ENCODE measurements at regions not wholly inside any gene's neighbourhood (a gene's known extent, or its start where the extent isn't known, plus 50 kb on each side); places are given as distances from the start of the nearest gene placed in this dataset.

DNA sequence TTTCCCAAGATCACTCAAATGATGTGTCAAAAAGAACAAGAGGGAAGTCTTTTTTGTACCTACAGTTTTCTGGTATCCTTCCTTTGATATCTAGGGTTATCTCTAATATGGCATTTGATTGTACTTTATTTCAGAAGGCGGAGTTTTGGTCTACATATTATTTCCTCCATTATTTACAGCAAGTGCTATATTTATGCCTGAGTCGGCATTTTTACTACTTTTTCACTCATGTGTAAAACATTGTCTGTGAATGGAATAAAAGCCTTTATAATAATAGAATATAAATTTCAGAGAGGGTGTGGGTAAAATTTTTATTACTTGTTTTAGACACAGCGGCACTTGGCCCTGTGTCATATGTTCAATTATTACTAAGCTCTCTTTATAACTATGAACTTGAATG is 398.4 kb downstream of the BCKDHB start (continued):
- TF ChIP-seq, protein P1, sequence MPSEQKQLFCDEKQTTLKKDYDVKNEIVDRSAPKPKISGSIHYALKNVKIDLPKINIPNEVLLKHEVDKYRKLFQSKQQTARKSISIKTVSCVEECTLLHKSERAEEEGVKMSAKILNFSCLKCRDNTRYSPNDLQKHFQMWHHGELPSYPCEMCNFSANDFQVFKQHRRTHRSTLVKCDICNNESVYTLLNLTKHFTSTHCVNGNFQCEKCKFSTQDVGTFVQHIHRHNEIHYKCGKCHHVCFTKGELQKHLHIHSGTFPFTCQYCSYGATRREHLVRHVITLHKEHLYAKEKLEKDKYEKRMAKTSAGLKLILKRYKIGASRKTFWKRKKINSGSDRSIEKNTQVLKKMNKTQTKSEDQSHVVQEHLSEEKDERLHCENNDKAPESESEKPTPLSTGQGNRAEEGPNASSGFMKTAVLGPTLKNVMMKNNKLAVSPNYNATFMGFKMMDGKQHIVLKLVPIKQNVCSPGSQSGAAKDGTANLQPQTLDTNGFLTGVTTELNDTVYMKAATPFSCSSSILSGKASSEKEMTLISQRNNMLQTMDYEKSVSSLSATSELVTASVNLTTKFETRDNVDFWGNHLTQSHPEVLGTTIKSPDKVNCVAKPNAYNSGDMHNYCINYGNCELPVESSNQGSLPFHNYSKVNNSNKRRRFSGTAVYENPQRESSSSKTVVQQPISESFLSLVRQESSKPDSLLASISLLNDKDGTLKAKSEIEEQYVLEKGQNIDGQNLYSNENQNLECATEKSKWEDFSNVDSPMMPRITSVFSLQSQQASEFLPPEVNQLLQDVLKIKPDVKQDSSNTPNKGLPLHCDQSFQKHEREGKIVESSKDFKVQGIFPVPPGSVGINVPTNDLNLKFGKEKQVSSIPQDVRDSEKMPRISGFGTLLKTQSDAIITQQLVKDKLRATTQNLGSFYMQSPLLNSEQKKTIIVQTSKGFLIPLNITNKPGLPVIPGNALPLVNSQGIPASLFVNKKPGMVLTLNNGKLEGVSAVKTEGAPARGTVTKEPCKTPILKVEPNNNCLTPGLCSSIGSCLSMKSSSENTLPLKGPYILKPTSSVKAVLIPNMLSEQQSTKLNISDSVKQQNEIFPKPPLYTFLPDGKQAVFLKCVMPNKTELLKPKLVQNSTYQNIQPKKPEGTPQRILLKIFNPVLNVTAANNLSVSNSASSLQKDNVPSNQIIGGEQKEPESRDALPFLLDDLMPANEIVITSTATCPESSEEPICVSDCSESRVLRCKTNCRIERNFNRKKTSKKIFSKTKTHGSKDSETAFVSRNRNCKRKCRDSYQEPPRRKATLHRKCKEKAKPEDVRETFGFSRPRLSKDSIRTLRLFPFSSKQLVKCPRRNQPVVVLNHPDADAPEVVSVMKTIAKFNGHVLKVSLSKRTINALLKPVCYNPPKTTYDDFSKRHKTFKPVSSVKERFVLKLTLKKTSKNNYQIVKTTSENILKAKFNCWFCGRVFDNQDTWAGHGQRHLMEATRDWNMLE (tag by site-specific recombination; conservative IDR thresholded peaks at IDR 0.05; ENCODE audit: low read depth), result no peak
- TF ChIP-seq ZNF843 (tag by site-specific recombination; IDR thresholded peaks at IDR 0.05), result no peak
- no peak for TF ChIP-seq ZNF132 (tag by site-specific recombination; IDR thresholded peaks at IDR 0.05; ENCODE audit: borderline replicate concordance)
- TF ChIP-seq ZNF140 (tag by site-specific recombination; IDR thresholded peaks at IDR 0.05), result no peak

- TF ChIP-seq ZNF211 (tag by site-specific recombination; IDR thresholded peaks at IDR 0.05; ENCODE audit: low read depth) (no peak), ZBTB8A (tag by site-specific recombination; IDR thresholded peaks at IDR 0.05) (no peak), RBAK (tag by site-specific recombination; IDR thresholded peaks at IDR 0.05) (no peak), ZNF621 (tag by site-specific recombination; IDR thresholded peaks at IDR 0.05) (no peak), MZF1 (tag by site-specific recombination; IDR thresholded peaks at IDR 0.05; ENCODE audit: borderline replicate concordance) (no peak), AEBP2 (tag by site-specific recombination; IDR thresholded peaks at IDR 0.05; ENCODE audit: borderline replicate concordance) (no peak), SP2 (tag by site-specific recombination; IDR thresholded peaks at IDR 0.05) (no peak), GLIS2 (tag by site-specific recombination; IDR thresholded peaks at IDR 0.05) (no peak), ZNF157 (tag by site-specific recombination; IDR thresholded peaks at IDR 0.05) (no peak), ZBTB26 (tag by site-specific recombination; optimal IDR thresholded peaks at IDR 0.05) (no peak), ZNF404 (tag by site-specific recombination; IDR thresholded peaks at IDR 0.05) (no peak)
- TF ChIP-seq, protein P2, sequence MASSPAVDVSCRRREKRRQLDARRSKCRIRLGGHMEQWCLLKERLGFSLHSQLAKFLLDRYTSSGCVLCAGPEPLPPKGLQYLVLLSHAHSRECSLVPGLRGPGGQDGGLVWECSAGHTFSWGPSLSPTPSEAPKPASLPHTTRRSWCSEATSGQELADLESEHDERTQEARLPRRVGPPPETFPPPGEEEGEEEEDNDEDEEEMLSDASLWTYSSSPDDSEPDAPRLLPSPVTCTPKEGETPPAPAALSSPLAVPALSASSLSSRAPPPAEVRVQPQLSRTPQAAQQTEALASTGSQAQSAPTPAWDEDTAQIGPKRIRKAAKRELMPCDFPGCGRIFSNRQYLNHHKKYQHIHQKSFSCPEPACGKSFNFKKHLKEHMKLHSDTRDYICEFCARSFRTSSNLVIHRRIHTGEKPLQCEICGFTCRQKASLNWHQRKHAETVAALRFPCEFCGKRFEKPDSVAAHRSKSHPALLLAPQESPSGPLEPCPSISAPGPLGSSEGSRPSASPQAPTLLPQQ (tag by site-specific recombination; IDR thresholded peaks at IDR 0.05), result no peak
- CTCF ChIA-PET, result no interaction called here
Observed at GRCh38 chr6:80503660-80504059, 397.2 kb downstream of the BCKDHB start.

More at GRCh38 chr6:80503660-80504059, 397.2 kb downstream of the BCKDHB start:
- Histone ChIP-seq H3K36me3 (ENCODE audit: control insufficient read depth in 2 of 2, insufficient read depth in 1 of 2, low read length in 2 of 2) (no peaks in the 10 kb centered on the region), H3K27ac (ENCODE audit: extremely low read depth, low read depth, low read length) (no peak overlapping the region), H3K4me3 (ENCODE audit: low read depth, low read length) (no peak overlapping the region), H3K9me3 (ENCODE audit: control insufficient read depth, insufficient read depth, low read depth, low read length) (no peaks in the 10 kb centered on the region), H3K4me1 (ENCODE audit: control insufficient read depth, insufficient read depth, low read length) (no peaks in the 10 kb centered on the region)
- POLR2A ChIA-PET, result no interaction called here
